ENCODE measurements at regions not wholly inside any gene's neighbourhood (a gene's known extent, or its start where the extent isn't known, plus 50 kb on each side); places are given as distances from the start of the nearest gene placed in this dataset.

DNA sequence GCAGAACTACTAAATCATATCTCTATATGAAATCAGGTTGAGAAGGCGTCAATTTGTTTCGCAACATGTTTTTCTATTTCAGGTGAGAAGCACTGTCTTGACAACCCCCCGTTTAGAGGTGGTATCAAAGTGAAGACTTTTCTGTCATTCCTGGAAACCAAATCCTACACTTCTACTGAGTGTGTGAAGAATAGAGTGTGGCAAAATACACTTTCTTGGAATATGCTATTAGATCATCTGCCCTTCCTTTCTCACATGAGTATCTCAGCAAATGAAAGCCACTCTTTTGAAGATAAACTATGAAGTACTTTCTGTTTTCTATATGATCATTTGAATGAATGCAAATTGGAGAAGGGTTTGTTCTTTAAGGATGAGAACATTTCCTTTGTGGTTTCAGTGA is 174.0 kb upstream of the FMR1 start:
- no peak for FAIRE-seq
- no peak for TF ChIP-seq CTCF (IDR thresholded peaks at IDR 0.05; ENCODE audit: insufficient read depth, low read length, severe bottlenecking)
- no peak overlapping the region for H3K4me3 ChIP-seq (ENCODE audit: low read depth, low read length)
- H3K27me3 ChIP-seq (ENCODE audit: control insufficient read depth, insufficient read depth, low read length): no peaks in the 10 kb centered on the region
- DNase-seq (ENCODE audit: low read depth): no peak
- H3K36me3 ChIP-seq (ENCODE audit: control insufficient read depth, insufficient read depth, low read length): no peaks in the 10 kb centered on the region

GRCh38 chrX:147738265-147738664 is 173.5 kb upstream of the FMR1 start:
- Histone ChIP-seq H3K36me3 (ENCODE audit: control insufficient read depth, insufficient read depth, low read length) (no peaks in the 10 kb centered on the region), H3K4me3 (ENCODE audit: low read depth, low read length) (no peak overlapping the region), H3K27me3 (ENCODE audit: control insufficient read depth, insufficient read depth, low read length) (no peaks in the 10 kb centered on the region)
- FAIRE-seq (no peak), DNase-seq (ENCODE audit: low read depth) (no peak)
- TF ChIP-seq CTCF (IDR thresholded peaks at IDR 0.05; ENCODE audit: insufficient read depth, low read length, severe bottlenecking): no peak

DNA sequence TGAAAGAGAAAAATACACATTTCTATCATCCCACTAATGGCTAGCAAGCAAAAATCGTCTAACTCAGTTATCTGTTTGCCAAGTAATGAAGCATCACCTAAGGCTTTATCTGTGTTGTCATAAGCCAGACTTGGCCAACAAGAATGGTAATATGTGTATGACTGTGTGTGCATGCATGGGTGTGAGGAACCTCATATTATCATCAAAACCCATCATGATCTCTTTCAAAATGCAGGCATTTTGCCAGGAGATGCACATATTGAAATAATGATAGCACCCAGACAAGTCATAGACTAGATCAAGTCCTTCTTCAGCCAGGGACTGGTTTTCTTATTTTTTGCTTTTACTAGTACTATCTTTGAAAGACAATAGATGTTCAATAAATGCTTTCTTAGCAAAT is 172.5 kb upstream of the FMR1 start:
- FAIRE-seq (no peak), DNase-seq (ENCODE audit: low read depth) (no peak)
- Histone ChIP-seq H3K36me3 (ENCODE audit: control insufficient read depth, insufficient read depth, low read length) (no peaks in the 10 kb centered on the region), H3K27me3 (ENCODE audit: control insufficient read depth, insufficient read depth, low read length) (no peaks in the 10 kb centered on the region), H3K4me3 (ENCODE audit: low read depth, low read length) (no peak overlapping the region)
- TF ChIP-seq CTCF (IDR thresholded peaks at IDR 0.05; ENCODE audit: insufficient read depth, low read length, severe bottlenecking): no peak

DNA sequence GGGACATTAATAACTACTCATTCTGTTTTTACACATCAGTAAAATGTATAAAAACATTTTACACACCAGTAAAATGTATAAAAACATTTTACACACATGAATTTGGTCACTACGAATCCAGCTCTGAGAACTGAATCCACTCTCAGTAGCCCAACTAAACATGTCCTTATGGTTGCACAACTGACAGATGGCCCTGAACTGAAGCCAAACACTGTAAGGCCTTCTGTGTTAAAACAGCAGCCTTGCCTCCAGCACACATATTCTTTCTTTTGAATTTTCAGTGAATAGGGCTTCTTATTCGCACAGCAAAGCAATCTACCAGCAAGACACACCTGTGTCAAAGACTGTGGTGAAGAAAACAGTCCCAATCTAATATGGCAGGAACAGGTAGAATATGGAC is 169.9 kb upstream of the FMR1 start:
- Histone ChIP-seq H3K4me3 (ENCODE audit: low read depth, low read length) (no peak overlapping the region), H3K36me3 (ENCODE audit: control insufficient read depth, insufficient read depth, low read length) (no peaks in the 10 kb centered on the region), H3K27me3 (ENCODE audit: control insufficient read depth, insufficient read depth, low read length) (no peaks in the 10 kb centered on the region)
- DNase-seq (ENCODE audit: low read depth): no peak
- no peak for FAIRE-seq
- TF ChIP-seq CTCF (IDR thresholded peaks at IDR 0.05; ENCODE audit: insufficient read depth, low read length, severe bottlenecking): no peak

GRCh38 chrX:147749308-147749707 is 162.4 kb upstream of the FMR1 start:
- Histone ChIP-seq H3K36me3 (ENCODE audit: control insufficient read depth, insufficient read depth, low read length) (no peaks in the 10 kb centered on the region), H3K27me3 (ENCODE audit: control insufficient read depth, insufficient read depth, low read length) (no peaks in the 10 kb centered on the region), H3K4me3 (ENCODE audit: low read depth, low read length) (no peak overlapping the region)
- TF ChIP-seq CTCF (IDR thresholded peaks at IDR 0.05; ENCODE audit: insufficient read depth, low read length, severe bottlenecking): no peak
- no peak for DNase-seq (ENCODE audit: low read depth)
- no peak for FAIRE-seq

DNA sequence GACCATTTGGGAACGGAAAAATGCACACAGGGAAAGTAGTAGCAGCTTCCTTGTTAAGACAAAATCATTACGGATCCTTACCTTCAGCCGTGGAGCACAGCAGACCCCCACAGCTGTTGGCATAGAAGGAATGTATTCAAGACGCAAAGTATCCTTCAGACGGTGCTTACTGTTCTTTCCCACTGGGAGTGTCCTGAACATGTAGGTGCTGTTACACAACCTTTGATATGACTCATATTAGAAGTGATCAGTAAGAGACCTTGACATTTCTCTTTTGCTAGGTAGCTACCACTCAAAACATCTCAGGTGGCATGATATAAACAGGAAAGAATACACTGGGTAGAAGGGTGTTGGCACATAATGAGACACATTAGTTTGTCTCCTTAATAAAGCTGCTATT is 154.0 kb upstream of the FMR1 start:
- Histone ChIP-seq H3K27me3 (ENCODE audit: control insufficient read depth, insufficient read depth, low read length) (no peaks in the 10 kb centered on the region), H3K4me3 (ENCODE audit: low read depth, low read length) (no peak overlapping the region), H3K36me3 (ENCODE audit: control insufficient read depth, insufficient read depth, low read length) (no peaks in the 10 kb centered on the region)
- FAIRE-seq (no peak), DNase-seq (ENCODE audit: low read depth) (peak; percentile 6)
- no peak for TF ChIP-seq CTCF (IDR thresholded peaks at IDR 0.05; ENCODE audit: insufficient read depth, low read length, severe bottlenecking)
